LNCaP clone FGC (cell line): ENCODE measurements at regions not wholly inside any gene's neighbourhood (a gene's known extent, or its start where the extent isn't known, plus 50 kb on each side); places are given as distances from the start of the nearest gene placed in this dataset.
A peak's percentile ranks its signal among the peaks of the same experiment; 100 is the strongest.

ENCODE experiments used
- DNase-seq: peaks from one replicate; pipeline ENCODE4 v3.0.0-alpha.2; 2011; ENCODE audit warnings: low read depth
- H3K4me3 ChIP-seq: 2 replicates; pipeline ENCODE4 v1.5.1; 2011; ENCODE audit warnings: mild to moderate bottlenecking, low read depth, low read length, control low read depth
- CTCF ChIP-seq: IDR thresholded peaks from 2 replicates; pipeline ENCODE4 v1.5.1; 2012; ENCODE audit warnings: mild to moderate bottlenecking; ENCODE audit not compliant: control insufficient read depth, insufficient read depth; ENCODE audit errors: extremely low read depth

- TF ChIP-seq CTCF, result peak; percentile 50
- H3K4me3 ChIP-seq, result no peak overlapping the region
- peak; percentile 7 for DNase-seq
These were observed 58.2 kb upstream of the DKK2 start for GRCh38 chr4:107094332-107094731.
